MCF 10A (cell line): ENCODE measurements at regions not wholly inside any gene's neighbourhood (a gene's known extent, or its start where the extent isn't known, plus 50 kb on each side); places are given as distances from the start of the nearest gene placed in this dataset.

ENCODE experiments used
- BruUV-seq: library from RNA; stranded (reverse); fragments of 400-500 nt; replicated peaks from 2 replicates; lab custom pipeline; 2021; lab: Mats Ljungman, UMichigan
- CTCF ChIA-PET: fragments of 300-600 bp; sonication (Branson Sonifier 250); formaldehyde crosslinking; extraction: SDS; loops from one replicate; lab custom pipeline; 2021; ENCODE audit warnings: antibody characterized with exemption, inconsistent platforms; lab: Yijun Ruan, JAX
- POLR2A ChIA-PET: fragments of 300-600, 350-650 bp; sonication (Branson Sonifier 250); formaldehyde crosslinking; extraction: SDS; loops from one replicate; lab custom pipeline; 2020; ENCODE audit warnings: antibody characterized with exemption, inconsistent platforms; lab: Yijun Ruan, JAX
- DNase-seq: peaks from one replicate; pipeline ENCODE4 v3.0.0-alpha.2; 2018; ENCODE audit not compliant: unreplicated experiment
- H3K27ac Mint-ChIP-seq: one replicate; pipeline ENCODE4 v1.8.0; 2022; ENCODE audit warnings: mild to moderate bottlenecking, low read depth, mixed read lengths; ENCODE audit not compliant: unreplicated experiment
- H3K27me3 Mint-ChIP-seq: one replicate; pipeline ENCODE4 v1.8.0; 2022; ENCODE audit warnings: mixed read lengths; ENCODE audit not compliant: insufficient read depth, unreplicated experiment
- H3K36me3 Mint-ChIP-seq: one replicate; pipeline ENCODE4 v1.8.0; 2022; ENCODE audit warnings: mild to moderate bottlenecking, moderate library complexity, mixed read lengths; ENCODE audit not compliant: insufficient read depth, unreplicated experiment
- H3K4me1 Mint-ChIP-seq: one replicate; pipeline ENCODE4 v1.8.0; 2022; ENCODE audit warnings: mixed read lengths; ENCODE audit not compliant: insufficient read depth, unreplicated experiment
- H3K4me3 Mint-ChIP-seq: one replicate; pipeline ENCODE4 v1.8.0; 2022; ENCODE audit warnings: mild to moderate bottlenecking, moderate library complexity, mixed read lengths; ENCODE audit not compliant: unreplicated experiment
- H3K9me3 Mint-ChIP-seq: one replicate; pipeline ENCODE4 v1.8.0; 2022; ENCODE audit warnings: mixed read lengths; ENCODE audit not compliant: unreplicated experiment
- CTCF ChIP-seq: fragments of 200-600 bp; IDR thresholded peaks from one replicate; pipeline ENCODE4 v1.8.0; 2022; ENCODE audit warnings: antibody characterized with exemption, mild to moderate bottlenecking; ENCODE audit not compliant: unreplicated experiment
- intact Hi-C: fragments of 100-400 bp; cut with micrococcal nuclease; formaldehyde crosslinking; loops from 2 replicates; pipeline ENCODE4 v1.14.1; 2022

- H3K27ac Mint-ChIP-seq, result no peak overlapping the region
- H3K9me3 Mint-ChIP-seq, result peaks cover 10% of the 10 kb centered on the region
- H3K4me3 Mint-ChIP-seq, result no peak overlapping the region
- H3K4me1 Mint-ChIP-seq, result no peaks in the 10 kb centered on the region
- H3K27me3 Mint-ChIP-seq, result no peaks in the 10 kb centered on the region
- intact Hi-C loops, result no loop called here
- TF ChIP-seq CTCF, result no peak
- no peaks in the 10 kb centered on the region for H3K36me3 Mint-ChIP-seq
- POLR2A ChIA-PET, result interaction anchor here (0.7 kb wide), 1 partner anchor 222 kb away, joined by 3 read pairs; no protein-coding TSS in a partner anchor
- no TSS peak for BruUV-seq
- CTCF ChIA-PET, result no interaction called here
- no peak for DNase-seq
Measured at GRCh38 chr4:13219971-13220370, 264.2 kb downstream of the RAB28 start.

GRCh38 chr4:13218326-13218958 lies 265.7 kb downstream of the RAB28 start:
- ChIA-PET POLR2A (interaction anchor here (0.9 kb wide), 1 partner anchor 14 kb away, joined by 3 read pairs; no protein-coding TSS in a partner anchor), CTCF (no interaction called here)
- TF ChIP-seq CTCF, result no peak
- BruUV-seq, result no TSS peak
- Mint-ChIP-seq H3K9me3 (peaks cover 10% of the 10 kb centered on the region), H3K36me3 (no peaks in the 10 kb centered on the region), H3K4me3 (no peak overlapping the region), H3K27ac (no peak overlapping the region), H3K4me1 (no peaks in the 10 kb centered on the region), H3K27me3 (no peaks in the 10 kb centered on the region)
- no peak for DNase-seq
- intact Hi-C loops, result no loop called here

- no peak for DNase-seq
- intact Hi-C loops, result no loop called here
- H3K27me3 Mint-ChIP-seq, result no peaks in the 10 kb centered on the region
- H3K9me3 Mint-ChIP-seq, result peaks cover 10% of the 10 kb centered on the region
- H3K36me3 Mint-ChIP-seq, result no peaks in the 10 kb centered on the region
- ChIA-PET CTCF (interaction anchor here (0.5 to 0.7 kb wide), 3 partner anchors 10 to 950 kb away, joined by 3 read pairs; no protein-coding TSS in a partner anchor), POLR2A (no interaction called here)
- no peaks in the 10 kb centered on the region for H3K4me1 Mint-ChIP-seq
- H3K4me3 Mint-ChIP-seq, result no peak overlapping the region
- no peak overlapping the region for H3K27ac Mint-ChIP-seq
- BruUV-seq, result no TSS peak
- no peak for TF ChIP-seq CTCF
Measured at GRCh38 chr4:13215560-13215959, 268.6 kb downstream of the RAB28 start.

GRCh38 chr4:13212936-13213335 lies 271.2 kb downstream of the RAB28 start:
- no peaks in the 10 kb centered on the region for H3K27me3 Mint-ChIP-seq
- CTCF ChIA-PET, result no interaction called here
- no TSS peak for BruUV-seq

More at GRCh38 chr4:13212936-13213335, 271.2 kb downstream of the RAB28 start:
- Mint-ChIP-seq H3K9me3 (peaks cover 10% of the 10 kb centered on the region), H3K36me3 (no peaks in the 10 kb centered on the region), H3K4me3 (no peak overlapping the region), H3K4me1 (no peaks in the 10 kb centered on the region), H3K27ac (no peak overlapping the region)
- TF ChIP-seq CTCF, result no peak
- intact Hi-C loops, result no loop called here
- DNase-seq, result no peak
- POLR2A ChIA-PET, result no interaction called here
